Prostate gland (tissue), 2 donors: ENCODE measurements at regions not wholly inside any gene's neighbourhood (a gene's known extent, or its start where the extent isn't known, plus 50 kb on each side); places are given as distances from the start of the nearest gene placed in this dataset.
"Not testable (repeated sequence)": the region's sequence is repeated elsewhere in the genome, so short reads cannot be mapped to it uniquely, and the experiment has no call there.

Experiments
- DNase-seq: peaks from one replicate; pipeline ENCODE4 v3.0.0-alpha.2; 2019; ENCODE audit warnings: low spot score
- H3K27ac ChIP-seq, 2 donors: fragments of 200-600 bp; sonication (generic); 2 replicates each; pipeline ENCODE4 v1.5.1; 2017 to 2019
- H3K27me3 ChIP-seq: fragments of 200-600 bp; sonication (generic); replicated peaks from 2 replicates; pipeline ENCODE4 v1.5.1; 2019; ENCODE audit not compliant: insufficient read depth
- H3K36me3 ChIP-seq, 2 donors: fragments of 200-600 bp; sonication (generic); 1 replicate in 1 of 2; 2 replicates in 1 of 2; pipeline versions ENCODE4 v1.5.1 to v1.8.1; 2017 to 2019
- H3K4me1 ChIP-seq: fragments of 200-600 bp; sonication (generic); replicated peaks from 2 replicates; pipeline ENCODE4 v1.5.1; 2019
- H3K4me3 ChIP-seq, 2 donors: fragments of 200-600 bp; sonication (generic); 2 replicates each; pipeline ENCODE4 v1.5.1; 2017 to 2019
- H3K9me3 ChIP-seq: fragments of 200-600 bp; sonication (generic); 2 replicates; pipeline ENCODE4 v1.5.1; 2017
- CTCF ChIP-seq, 4 experiments: fragments of 200-600 bp in 2 of 4; fragments of 450-650 bp in 2 of 4; sonication (generic) in 2 of 4; IDR thresholded peaks; 1 replicate in 3 of 4; 2 replicates in 1 of 4; pipeline ENCODE4 v1.5.1; 2016 to 2019; ENCODE audit warnings: antibody characterized with exemption in 4 of 4, mild to moderate bottlenecking in 2 of 4, moderate library complexity in 2 of 4
- POLR2A ChIP-seq: fragments of 450-650 bp; IDR thresholded peaks from one replicate; pipeline ENCODE4 v1.6.1; 2016; ENCODE audit warnings: antibody characterized with exemption, mild to moderate bottlenecking
- POLR2AphosphoS5 ChIP-seq: sonication (generic); formaldehyde crosslinking; IDR thresholded peaks from one replicate; pipeline ENCODE4 v1.6.1; 2017; ENCODE audit warnings: antibody characterized with exemption
- WGBS: methylation state at CpG from one replicate; pipeline ENCODE4 v1.1.5; 2018; 5-methylcytosine and 5-hydroxymethylcytosine counted together
- intact Hi-C: fragments of 100-400 bp; cut with DNase I; formaldehyde crosslinking; loops from one replicate; pipeline ENCODE4 v1.14.2; 2022

GRCh38 chr1:185653615-185654014 lies 80.6 kb upstream of the HMCN1 start:
- no peaks in the 10 kb centered on the region for H3K4me1 ChIP-seq
- H3K27me3 ChIP-seq = no peaks in the 10 kb centered on the region
- H3K36me3 ChIP-seq = no peaks in the 10 kb centered on the region
- intact Hi-C loops = no loop called here
- no peak overlapping the region for H3K4me3 ChIP-seq
- no peaks in the 10 kb centered on the region for H3K9me3 ChIP-seq
- 89% methylated on average over 1 of the region's 1 CpG for WGBS
- DNase-seq = no peak
- TF ChIP-seq CTCF (IDR thresholded peaks at IDR 0.05) (no peak), POLR2A (no peak), POLR2AphosphoS5 (no peak)
- H3K27ac ChIP-seq = no peak overlapping the region

GRCh38 chr1:185652348-185652747 lies 81.8 kb upstream of the HMCN1 start:
- Histone ChIP-seq H3K36me3 (no peaks in the 10 kb centered on the region), H3K27ac (no peak overlapping the region), H3K4me1 (no peaks in the 10 kb centered on the region), H3K27me3 (no peaks in the 10 kb centered on the region), H3K4me3 (no peak overlapping the region), H3K9me3 (no peaks in the 10 kb centered on the region)
- intact Hi-C loops = no loop called here
- TF ChIP-seq POLR2AphosphoS5 (no peak), CTCF (IDR thresholded peaks at IDR 0.05) (no peak), POLR2A (no peak)
- DNase-seq = no peak
- 96% methylated on average over 2 of the region's 2 CpGs for WGBS

- Histone ChIP-seq H3K9me3 (no peaks in the 10 kb centered on the region), H3K4me3 (no peak overlapping the region), H3K27ac (no peak overlapping the region), H3K4me1 (no peaks in the 10 kb centered on the region), H3K36me3 (no peaks in the 10 kb centered on the region), H3K27me3 (no peaks in the 10 kb centered on the region)
- TF ChIP-seq POLR2A (no peak), CTCF (IDR thresholded peaks at IDR 0.05) (no peak), POLR2AphosphoS5 (no peak)
- intact Hi-C loops = no loop called here
- WGBS = 40% methylated on average over 3 of the region's 3 CpGs
- no peak for DNase-seq
These were observed 83.5 kb upstream of the HMCN1 start for GRCh38 chr1:185650602-185651230.

- H3K27me3 ChIP-seq = no peaks in the 10 kb centered on the region
- H3K9me3 ChIP-seq = no peaks in the 10 kb centered on the region
- H3K27ac ChIP-seq = no peak overlapping the region
- H3K4me1 ChIP-seq = no peaks in the 10 kb centered on the region
- WGBS = 97% methylated on average over 31 of the region's 38 CpGs
- intact Hi-C loops = no loop called here
- H3K4me3 ChIP-seq = no peak overlapping the region
- no peak for DNase-seq
- no peaks in the 10 kb centered on the region for H3K36me3 ChIP-seq
- TF ChIP-seq POLR2A = no peak
- TF ChIP-seq POLR2AphosphoS5 = no peak
- no peak for TF ChIP-seq CTCF (IDR thresholded peaks at IDR 0.05)
These were observed 85.2 kb upstream of the HMCN1 start for GRCh38 chr1:185648858-185649589.

GRCh38 chr1:185647597-185648267 lies 86.5 kb upstream of the HMCN1 start:
- H3K9me3 ChIP-seq, H3K4me3 ChIP-seq, H3K27ac ChIP-seq, H3K36me3 ChIP-seq, H3K27me3 ChIP-seq, intact Hi-C loops, DNase-seq, H3K4me1 ChIP-seq: not testable (repeated sequence)
- 35% methylated on average over 12 of the region's 12 CpGs for WGBS
